ENCODE measurements at regions not wholly inside any gene's neighbourhood (a gene's known extent, or its start where the extent isn't known, plus 50 kb on each side); places are given as distances from the start of the nearest gene placed in this dataset.

DNA sequence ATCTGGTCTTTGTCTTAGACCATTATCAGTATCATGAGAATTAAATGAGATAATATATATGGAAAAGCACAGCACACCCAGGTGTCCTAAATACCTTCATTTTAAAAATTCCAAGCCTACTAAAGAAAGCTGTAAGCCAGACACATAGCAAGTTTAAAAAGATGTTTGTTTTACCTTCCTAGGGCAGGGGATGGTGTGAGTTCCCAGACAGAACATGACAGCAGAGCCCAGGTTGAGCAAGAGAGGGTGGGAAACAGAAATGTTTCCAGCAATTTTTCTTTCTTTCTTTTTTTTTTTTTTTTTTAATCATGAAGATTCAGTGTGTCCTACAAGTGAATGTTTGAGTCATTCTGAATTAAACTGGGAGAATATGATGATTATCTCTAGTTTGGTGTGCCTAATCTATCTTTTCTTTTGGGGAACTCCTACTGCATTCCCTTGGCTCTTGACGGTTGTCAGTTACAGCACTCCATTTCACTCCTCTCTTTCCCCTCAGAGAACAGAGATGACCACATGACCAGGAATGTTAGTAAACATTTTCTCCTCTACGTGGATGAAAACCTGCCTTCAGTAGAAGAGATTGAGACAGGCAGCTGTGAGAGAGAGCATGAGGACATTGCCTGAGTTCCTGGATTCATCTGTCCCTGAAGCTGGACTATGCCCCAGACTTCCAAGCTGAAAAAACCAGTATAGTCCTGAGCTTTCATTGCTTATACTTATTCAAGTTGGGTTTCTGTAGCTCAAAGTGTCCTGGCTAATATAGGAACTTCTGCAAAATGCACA is 54.5 kb upstream of the ARL14 start:
- no peak for FAIRE-seq

DNA sequence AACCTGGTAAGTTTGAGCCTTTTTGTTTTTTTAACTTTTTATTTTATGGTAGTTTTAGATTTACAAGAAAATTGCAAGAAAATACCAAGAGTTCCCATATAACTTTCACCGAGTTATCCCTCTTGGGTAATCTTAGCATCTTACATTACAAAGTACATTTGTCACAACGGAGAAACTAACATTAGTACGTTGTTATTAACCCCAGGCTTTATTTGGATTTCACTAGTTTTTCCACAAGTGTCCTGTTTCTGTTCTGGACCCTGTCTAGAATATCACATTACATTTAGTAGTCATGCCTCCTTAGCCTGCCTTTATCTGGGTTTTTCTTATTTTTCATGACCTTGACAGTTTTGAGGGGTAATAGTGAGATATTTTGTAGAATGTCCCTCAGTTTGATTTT is 53.5 kb upstream of the KPNA4 start:
- FAIRE-seq = peak; percentile 27

GRCh38 chr3:160618363-160618762 is 53.0 kb upstream of the KPNA4 start:
- FAIRE-seq = no peak

DNA sequence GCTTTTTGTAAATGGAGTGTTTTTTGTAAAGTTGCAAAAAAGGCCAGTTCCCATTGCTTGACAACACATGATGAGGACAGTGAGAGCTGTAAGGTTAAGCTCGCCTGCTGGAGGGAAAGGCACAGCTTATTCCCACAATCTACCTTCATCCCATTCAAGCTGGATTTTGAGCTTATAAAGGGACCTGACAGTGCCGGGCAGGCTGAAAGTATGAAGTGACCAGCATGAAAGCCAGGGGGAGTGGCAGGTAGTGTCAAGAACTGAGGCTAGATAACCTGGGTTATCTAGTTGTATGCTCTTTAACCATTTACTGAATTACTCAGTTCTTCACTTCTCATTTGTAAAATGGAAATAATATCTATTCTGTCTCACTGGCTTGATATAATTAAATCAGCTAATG is 52.3 kb upstream of the KPNA4 start:
- FAIRE-seq = no peak

GRCh38 chr3:160616716-160617115 is 51.3 kb upstream of the KPNA4 start:
- no peak for FAIRE-seq

DNA sequence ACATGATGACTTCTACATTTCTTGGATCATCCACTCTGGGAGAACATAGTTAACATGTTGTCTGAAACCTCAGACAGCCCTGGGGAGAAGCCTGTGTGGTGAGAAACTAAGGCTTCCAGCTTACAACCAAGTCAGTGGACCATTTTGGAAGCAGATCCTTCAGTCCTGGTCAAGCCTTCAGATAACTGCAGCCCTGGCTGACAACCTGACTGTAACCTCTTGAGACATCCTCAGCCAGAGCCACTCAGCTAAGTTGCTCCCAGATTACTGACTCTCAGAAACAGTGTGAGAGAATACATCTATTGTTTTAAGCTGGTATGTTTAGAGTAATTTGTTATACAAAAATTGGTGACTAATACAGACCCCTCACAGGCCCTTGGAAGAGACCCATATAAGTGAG is 50.9 kb upstream of the KPNA4 start:
- no peak for FAIRE-seq
